ENCODE measurements at regions not wholly inside any gene's neighbourhood (a gene's known extent, or its start where the extent isn't known, plus 50 kb on each side); places are given as distances from the start of the nearest gene placed in this dataset.

- CTCF ChIA-PET, result no interaction called here
These were observed 128.2 kb downstream of the AKR1D1 start for GRCh38 chr7:138204285-138204981.

More at GRCh38 chr7:138204285-138204981, 128.2 kb downstream of the AKR1D1 start:
- no peaks in the 10 kb centered on the region for H3K27me3 ChIP-seq (ENCODE audit: insufficient read depth, low read length)
- no peak overlapping the region for H3K4me2 ChIP-seq (ENCODE audit: low read length)
- ChIA-PET POLR2A (interaction anchor here (0.6 kb wide), 1 partner anchor 21 kb away, joined by 4 read pairs; no protein-coding TSS in a partner anchor), RAD21 (ENCODE audit: low non-redundant PET in 1 of 2, low total read pairs in 2 of 2, uncharacterized antibody in 2 of 2, unreplicated experiment in 2 of 2) (no interaction called here)
- no TSS peak for BruUV-seq (replicated peaks)
- no peaks in the 10 kb centered on the region for H3K9me2 ChIP-seq (ENCODE audit: insufficient read depth)
- no peak overlapping the region for H3K27ac ChIP-seq (ENCODE audit: low read depth, low read length)
- H4K20me1 ChIP-seq (ENCODE audit: insufficient read depth), result no peaks in the 10 kb centered on the region
- no peaks in the 10 kb centered on the region for H3K4me1 ChIP-seq (ENCODE audit: control insufficient read depth in 1 of 2, insufficient read depth in 2 of 2, low read length in 2 of 2)
- intact Hi-C loops (cut with micrococcal nuclease), result no loop called here
- DNase-seq (ENCODE audit: low read depth, low spot score), result no peak
- H2AFZ ChIP-seq (ENCODE audit: low read depth, low read length, poor library complexity, severe bottlenecking), result no peak overlapping the region
- H3K9ac ChIP-seq (ENCODE audit: low read length), result no peak overlapping the region
- no peak overlapping the region for H3K4me3 ChIP-seq (replicated peaks in 1 of 2; ENCODE audit: low read depth in 1 of 2, low read length in 2 of 2)
- no peaks in the 10 kb centered on the region for H3K36me3 ChIP-seq (ENCODE audit: control insufficient read depth in 1 of 2, insufficient read depth in 2 of 2, low read length in 2 of 2)
- no peaks in the 10 kb centered on the region for H3K9me3 ChIP-seq (ENCODE audit: control insufficient read depth in 1 of 2, insufficient read depth in 1 of 2, low read depth in 1 of 2, low read length in 2 of 2)
- TF ChIP-seq CBX3 (IDR thresholded peaks at IDR 0.05; ENCODE audit: low read depth) (no peak), EZH2phosphoT487 (IDR thresholded peaks at IDR 0.05; ENCODE audit: borderline replicate concordance) (no peak), JUND (IDR thresholded peaks at IDR 0.05) (no peak), RAD21 (IDR thresholded peaks at IDR 0.05; ENCODE audit: low read depth) (no peak), ZFX (IDR thresholded peaks at IDR 0.05) (no peak), FOSL1 (IDR thresholded peaks at IDR 0.05; ENCODE audit: low read depth) (no peak), EGR1 (IDR thresholded peaks at IDR 0.05; ENCODE audit: low read depth) (no peak), SIN3A (IDR thresholded peaks at IDR 0.05; ENCODE audit: low read depth) (no peak), ELF1 (IDR thresholded peaks at IDR 0.05; ENCODE audit: borderline replicate concordance, low read depth) (no peak), POLR2A (IDR thresholded peaks at IDR 0.05; ENCODE audit: borderline replicate concordance, extremely low read depth, insufficient read depth, insufficient read length) (no peak), EZH2 (IDR thresholded peaks at IDR 0.05) (no peak), ATF3 (IDR thresholded peaks at IDR 0.05) (no peak), SRF (IDR thresholded peaks at IDR 0.05; ENCODE audit: low read depth) (no peak), CEBPB (IDR thresholded peaks at IDR 0.05; ENCODE audit: low read depth) (no peak), SP1 (IDR thresholded peaks at IDR 0.05; ENCODE audit: low read depth) (no peak), YY1 (IDR thresholded peaks at IDR 0.05; ENCODE audit: extremely low read depth, insufficient replicate concordance, low read depth, low read length) (no peak)
- TF ChIP-seq, protein P1, sequence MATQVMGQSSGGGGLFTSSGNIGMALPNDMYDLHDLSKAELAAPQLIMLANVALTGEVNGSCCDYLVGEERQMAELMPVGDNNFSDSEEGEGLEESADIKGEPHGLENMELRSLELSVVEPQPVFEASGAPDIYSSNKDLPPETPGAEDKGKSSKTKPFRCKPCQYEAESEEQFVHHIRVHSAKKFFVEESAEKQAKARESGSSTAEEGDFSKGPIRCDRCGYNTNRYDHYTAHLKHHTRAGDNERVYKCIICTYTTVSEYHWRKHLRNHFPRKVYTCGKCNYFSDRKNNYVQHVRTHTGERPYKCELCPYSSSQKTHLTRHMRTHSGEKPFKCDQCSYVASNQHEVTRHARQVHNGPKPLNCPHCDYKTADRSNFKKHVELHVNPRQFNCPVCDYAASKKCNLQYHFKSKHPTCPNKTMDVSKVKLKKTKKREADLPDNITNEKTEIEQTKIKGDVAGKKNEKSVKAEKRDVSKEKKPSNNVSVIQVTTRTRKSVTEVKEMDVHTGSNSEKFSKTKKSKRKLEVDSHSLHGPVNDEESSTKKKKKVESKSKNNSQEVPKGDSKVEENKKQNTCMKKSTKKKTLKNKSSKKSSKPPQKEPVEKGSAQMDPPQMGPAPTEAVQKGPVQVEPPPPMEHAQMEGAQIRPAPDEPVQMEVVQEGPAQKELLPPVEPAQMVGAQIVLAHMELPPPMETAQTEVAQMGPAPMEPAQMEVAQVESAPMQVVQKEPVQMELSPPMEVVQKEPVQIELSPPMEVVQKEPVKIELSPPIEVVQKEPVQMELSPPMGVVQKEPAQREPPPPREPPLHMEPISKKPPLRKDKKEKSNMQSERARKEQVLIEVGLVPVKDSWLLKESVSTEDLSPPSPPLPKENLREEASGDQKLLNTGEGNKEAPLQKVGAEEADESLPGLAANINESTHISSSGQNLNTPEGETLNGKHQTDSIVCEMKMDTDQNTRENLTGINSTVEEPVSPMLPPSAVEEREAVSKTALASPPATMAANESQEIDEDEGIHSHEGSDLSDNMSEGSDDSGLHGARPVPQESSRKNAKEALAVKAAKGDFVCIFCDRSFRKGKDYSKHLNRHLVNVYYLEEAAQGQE (IDR thresholded peaks at IDR 0.05; ENCODE audit: low read depth), result no peak
- TF ChIP-seq, protein P2, sequence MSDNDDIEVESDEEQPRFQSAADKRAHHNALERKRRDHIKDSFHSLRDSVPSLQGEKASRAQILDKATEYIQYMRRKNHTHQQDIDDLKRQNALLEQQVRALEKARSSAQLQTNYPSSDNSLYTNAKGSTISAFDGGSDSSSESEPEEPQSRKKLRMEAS (IDR thresholded peaks at IDR 0.05), result no peak
- TF ChIP-seq, protein P3, sequence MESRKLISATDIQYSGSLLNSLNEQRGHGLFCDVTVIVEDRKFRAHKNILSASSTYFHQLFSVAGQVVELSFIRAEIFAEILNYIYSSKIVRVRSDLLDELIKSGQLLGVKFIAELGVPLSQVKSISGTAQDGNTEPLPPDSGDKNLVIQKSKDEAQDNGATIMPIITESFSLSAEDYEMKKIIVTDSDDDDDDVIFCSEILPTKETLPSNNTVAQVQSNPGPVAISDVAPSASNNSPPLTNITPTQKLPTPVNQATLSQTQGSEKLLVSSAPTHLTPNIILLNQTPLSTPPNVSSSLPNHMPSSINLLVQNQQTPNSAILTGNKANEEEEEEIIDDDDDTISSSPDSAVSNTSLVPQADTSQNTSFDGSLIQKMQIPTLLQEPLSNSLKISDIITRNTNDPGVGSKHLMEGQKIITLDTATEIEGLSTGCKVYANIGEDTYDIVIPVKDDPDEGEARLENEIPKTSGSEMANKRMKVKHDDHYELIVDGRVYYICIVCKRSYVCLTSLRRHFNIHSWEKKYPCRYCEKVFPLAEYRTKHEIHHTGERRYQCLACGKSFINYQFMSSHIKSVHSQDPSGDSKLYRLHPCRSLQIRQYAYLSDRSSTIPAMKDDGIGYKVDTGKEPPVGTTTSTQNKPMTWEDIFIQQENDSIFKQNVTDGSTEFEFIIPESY (IDR thresholded peaks at IDR 0.05; ENCODE audit: extremely low read depth, insufficient replicate concordance, low read length), result no peak
- TF ChIP-seq, protein P4, sequence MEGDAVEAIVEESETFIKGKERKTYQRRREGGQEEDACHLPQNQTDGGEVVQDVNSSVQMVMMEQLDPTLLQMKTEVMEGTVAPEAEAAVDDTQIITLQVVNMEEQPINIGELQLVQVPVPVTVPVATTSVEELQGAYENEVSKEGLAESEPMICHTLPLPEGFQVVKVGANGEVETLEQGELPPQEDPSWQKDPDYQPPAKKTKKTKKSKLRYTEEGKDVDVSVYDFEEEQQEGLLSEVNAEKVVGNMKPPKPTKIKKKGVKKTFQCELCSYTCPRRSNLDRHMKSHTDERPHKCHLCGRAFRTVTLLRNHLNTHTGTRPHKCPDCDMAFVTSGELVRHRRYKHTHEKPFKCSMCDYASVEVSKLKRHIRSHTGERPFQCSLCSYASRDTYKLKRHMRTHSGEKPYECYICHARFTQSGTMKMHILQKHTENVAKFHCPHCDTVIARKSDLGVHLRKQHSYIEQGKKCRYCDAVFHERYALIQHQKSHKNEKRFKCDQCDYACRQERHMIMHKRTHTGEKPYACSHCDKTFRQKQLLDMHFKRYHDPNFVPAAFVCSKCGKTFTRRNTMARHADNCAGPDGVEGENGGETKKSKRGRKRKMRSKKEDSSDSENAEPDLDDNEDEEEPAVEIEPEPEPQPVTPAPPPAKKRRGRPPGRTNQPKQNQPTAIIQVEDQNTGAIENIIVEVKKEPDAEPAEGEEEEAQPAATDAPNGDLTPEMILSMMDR (IDR thresholded peaks at IDR 0.05 in 2 of 3, conservative IDR thresholded peaks at IDR 0.05 in 1 of 3; ENCODE audit: borderline replicate concordance in 1 of 3, insufficient read depth in 1 of 3, low read depth in 2 of 3, low read length in 2 of 3), result no peak
- H3K79me2 ChIP-seq (ENCODE audit: insufficient read depth, low read length), result no peaks in the 10 kb centered on the region
- ATAC-seq, result no peak

Measured in HCT116 (cell line).